ENCODE measurements at regions not wholly inside any gene's neighbourhood (a gene's known extent, or its start where the extent isn't known, plus 50 kb on each side); places are given as distances from the start of the nearest gene placed in this dataset.

GRCh38 chr6:166691746-166692145 is 64.7 kb upstream of the RPS6KA2 start (continued):
- no peak for TF ChIP-seq SAFB2 (CRISPR knock-in tag; IDR thresholded peaks at IDR 0.05; ENCODE audit: borderline replicate concordance, low read depth)
- no peak for TF ChIP-seq HNRNPLL (IDR thresholded peaks at IDR 0.05; ENCODE audit: low read depth, low read length, poor library complexity, severe bottlenecking)
- TF ChIP-seq RARA (CRISPR knock-in tag; IDR thresholded peaks at IDR 0.05) = no peak
- TF ChIP-seq, protein P1, sequence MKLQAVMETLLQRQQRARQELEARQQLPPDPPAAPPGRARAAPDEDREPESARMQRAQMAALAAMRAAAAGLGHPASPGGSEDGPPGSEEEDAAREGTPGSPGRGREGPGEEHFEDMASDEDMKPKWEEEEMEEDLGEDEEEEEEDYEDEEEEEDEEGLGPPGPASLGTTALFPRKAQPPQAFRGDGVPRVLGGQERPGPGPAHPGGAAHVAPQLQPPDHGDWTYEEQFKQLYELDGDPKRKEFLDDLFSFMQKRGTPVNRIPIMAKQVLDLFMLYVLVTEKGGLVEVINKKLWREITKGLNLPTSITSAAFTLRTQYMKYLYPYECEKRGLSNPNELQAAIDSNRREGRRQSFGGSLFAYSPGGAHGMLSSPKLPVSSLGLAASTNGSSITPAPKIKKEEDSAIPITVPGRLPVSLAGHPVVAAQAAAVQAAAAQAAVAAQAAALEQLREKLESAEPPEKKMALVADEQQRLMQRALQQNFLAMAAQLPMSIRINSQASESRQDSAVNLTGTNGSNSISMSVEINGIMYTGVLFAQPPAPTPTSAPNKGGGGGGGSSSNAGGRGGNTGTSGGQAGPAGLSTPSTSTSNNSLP (IDR thresholded peaks at IDR 0.05; ENCODE audit: low read depth, low read length) = no peak

- POLR2A ChIA-PET = no interaction called here
Observed at GRCh38 chr6:166691199-166691598, 64.1 kb upstream of the RPS6KA2 start.

More at GRCh38 chr6:166691199-166691598, 64.1 kb upstream of the RPS6KA2 start:
- TF ChIP-seq NFRKB (IDR thresholded peaks at IDR 0.05) (no peak), MIER3 (CRISPR knock-in tag; IDR thresholded peaks at IDR 0.05; ENCODE audit: borderline replicate concordance) (no peak), BHLHE40 (IDR thresholded peaks at IDR 0.05; ENCODE audit: low read length) (no peak), SIX4 (CRISPR knock-in tag; IDR thresholded peaks at IDR 0.05) (no peak), ETS1 (CRISPR knock-in tag; IDR thresholded peaks at IDR 0.05) (no peak)
- Histone ChIP-seq H3K27me3 (ENCODE audit: control insufficient read depth in 1 of 2, insufficient read depth in 2 of 2, low read length in 2 of 2) (peaks cover 15 to 95% of the 10 kb centered on the region in 2 experiments), H3K4me3 (replicated peaks in 1 of 3; ENCODE audit: insufficient read depth in 1 of 3, low read depth in 2 of 3, low read length in 3 of 3) (no peak overlapping the region), H3K27ac (ENCODE audit: extremely low read length, insufficient read depth, low read length) (no peak overlapping the region), H3K4me1 (ENCODE audit: insufficient read depth, low read length) (no peaks in the 10 kb centered on the region), H3K9me3 (ENCODE audit: low read length) (no peaks in the 10 kb centered on the region), H3K79me2 (ENCODE audit: insufficient read depth, low read length) (no peaks in the 10 kb centered on the region), H3K36me3 (replicated peaks in 1 of 2; ENCODE audit: control insufficient read depth in 1 of 2, insufficient read depth in 2 of 2, low read length in 2 of 2) (no peaks in the 10 kb centered on the region), H4K20me1 (ENCODE audit: insufficient read depth, low read length) (no peaks in the 10 kb centered on the region; the same call in 1 of the 2 replicates), H3K9ac (ENCODE audit: insufficient read depth, low read depth, low read length) (no peak overlapping the region), H2AFZ (ENCODE audit: low read length) (no peak overlapping the region), H3K4me2 (ENCODE audit: low read depth, low read length) (no peak overlapping the region)
- DNase-seq (ENCODE audit: low spot score) (no peak), FAIRE-seq (no peak), ATAC-seq (no peak)
- BruUV-seq (replicated peaks) = no TSS peak
- intact Hi-C loops (cut with micrococcal nuclease; ENCODE audit: unreplicated experiment) = no loop called here
- in situ Hi-C loops (cut with HindIII; ENCODE audit: extremely low pct_ligation_motif_present, low pct_unique_long_range_greater_than_20kb) = no loop called here
- 34% methylated on average over 10 of the region's 10 CpGs for WGBS (ENCODE audit: low lambda C conversion rate)
- CTCF ChIA-PET (ENCODE audit: low intra/inter-chr PET ratio, low total read pairs) = no interaction called here

Measured in HepG2 (cell line).